Mammary epithelial cell (primary cell): ENCODE measurements at regions not wholly inside any gene's neighbourhood (a gene's known extent, or its start where the extent isn't known, plus 50 kb on each side); places are given as distances from the start of the nearest gene placed in this dataset.

Source experiments
- CTCF ChIP-seq, 2 donors: IDR thresholded peaks in 1 of 2; conservative IDR thresholded peaks in 1 of 2; 2 replicates each; pipeline ENCODE4 v1.5.1; 2011 to 2012; ENCODE audit warnings: inconsistent platforms in 2 of 2, low read length in 2 of 2, mild to moderate bottlenecking in 2 of 2, control low read depth in 1 of 2, low read depth in 1 of 2; ENCODE audit not compliant: insufficient read depth in 1 of 2; ENCODE audit errors: extremely low read depth in 1 of 2
- EZH2 ChIP-seq: IDR thresholded peaks from 2 replicates; pipeline ENCODE4 v1.6.1; 2012; ENCODE audit warnings: low read length, inconsistent platforms, borderline replicate concordance

GRCh38 chr2:83103613-83104012 lies 1355.5 kb downstream of the SUCLG1 start:
- TF ChIP-seq EZH2 (no peak), CTCF (conservative IDR thresholded peaks at IDR 0.05 in 1 of 2, IDR thresholded peaks at IDR 0.05 in 1 of 2; ENCODE audit: extremely low read depth in 1 of 2, insufficient read depth in 1 of 2, low read depth in 1 of 2, low read length in 2 of 2) (no peak)
